ENCODE measurements at regions not wholly inside any gene's neighbourhood (a gene's known extent, or its start where the extent isn't known, plus 50 kb on each side); places are given as distances from the start of the nearest gene placed in this dataset.

DNA sequence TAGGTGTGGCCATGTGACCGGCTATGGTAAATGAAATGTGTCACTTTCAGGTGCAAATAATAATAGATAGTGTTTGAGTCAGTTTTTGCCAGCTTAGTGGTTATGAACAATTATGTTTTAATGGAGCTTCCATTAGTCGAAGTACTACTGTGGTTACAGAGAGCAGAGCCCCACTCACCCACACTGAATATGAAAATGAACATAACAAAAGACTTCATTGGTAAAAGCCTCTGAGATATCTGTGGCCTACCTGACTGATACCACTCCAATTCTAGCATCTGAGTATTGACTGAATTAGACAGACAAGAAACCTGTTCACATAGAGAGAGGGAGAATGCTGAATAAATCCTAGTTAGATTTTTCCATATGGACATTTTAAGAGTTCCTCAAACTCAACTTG is 405.6 kb downstream of the BRINP1 start:
- Histone ChIP-seq H3K36me3 (no peaks in the 10 kb centered on the region), H3K9me3 (no peaks in the 10 kb centered on the region), H3K27me3 (no peaks in the 10 kb centered on the region), H3K4me3 (no peak overlapping the region), H3K4me1 (no peaks in the 10 kb centered on the region), H3K27ac (no peak overlapping the region)
- no peak for TF ChIP-seq POLR2A (IDR thresholded peaks at IDR 0.05)
- TF ChIP-seq, protein P1, sequence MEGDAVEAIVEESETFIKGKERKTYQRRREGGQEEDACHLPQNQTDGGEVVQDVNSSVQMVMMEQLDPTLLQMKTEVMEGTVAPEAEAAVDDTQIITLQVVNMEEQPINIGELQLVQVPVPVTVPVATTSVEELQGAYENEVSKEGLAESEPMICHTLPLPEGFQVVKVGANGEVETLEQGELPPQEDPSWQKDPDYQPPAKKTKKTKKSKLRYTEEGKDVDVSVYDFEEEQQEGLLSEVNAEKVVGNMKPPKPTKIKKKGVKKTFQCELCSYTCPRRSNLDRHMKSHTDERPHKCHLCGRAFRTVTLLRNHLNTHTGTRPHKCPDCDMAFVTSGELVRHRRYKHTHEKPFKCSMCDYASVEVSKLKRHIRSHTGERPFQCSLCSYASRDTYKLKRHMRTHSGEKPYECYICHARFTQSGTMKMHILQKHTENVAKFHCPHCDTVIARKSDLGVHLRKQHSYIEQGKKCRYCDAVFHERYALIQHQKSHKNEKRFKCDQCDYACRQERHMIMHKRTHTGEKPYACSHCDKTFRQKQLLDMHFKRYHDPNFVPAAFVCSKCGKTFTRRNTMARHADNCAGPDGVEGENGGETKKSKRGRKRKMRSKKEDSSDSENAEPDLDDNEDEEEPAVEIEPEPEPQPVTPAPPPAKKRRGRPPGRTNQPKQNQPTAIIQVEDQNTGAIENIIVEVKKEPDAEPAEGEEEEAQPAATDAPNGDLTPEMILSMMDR (IDR thresholded peaks at IDR 0.05) = no peak
- DNase-seq = no peak
- intact Hi-C loops (cut with DNase I) = loop anchor here (10.0 kb wide), 1 partner anchor 59 kb away; no protein-coding TSS in a partner anchor
- 90 to 91% methylated on average over 2 of the region's 2 CpGs for WGBS, 2 donors

- H3K4me1 ChIP-seq = no peaks in the 10 kb centered on the region
- no peak overlapping the region for H3K4me3 ChIP-seq
- no peak overlapping the region for H3K27ac ChIP-seq
- 82 to 97% methylated on average over 3 of the region's 3 CpGs for WGBS, 2 donors
- no peaks in the 10 kb centered on the region for H3K36me3 ChIP-seq
- H3K27me3 ChIP-seq = no peaks in the 10 kb centered on the region
- TF ChIP-seq POLR2A (IDR thresholded peaks at IDR 0.05) = no peak
- TF ChIP-seq, protein P1 (IDR thresholded peaks at IDR 0.05) = no peak
- no peak for DNase-seq
- H3K9me3 ChIP-seq = no peaks in the 10 kb centered on the region
- intact Hi-C loops (cut with DNase I) = loop anchor here (10.0 kb wide), 1 partner anchor 63 kb away; no protein-coding TSS in a partner anchor
Measured at GRCh38 chr9:118967901-118968300, 401.3 kb downstream of the BRINP1 start.

DNA sequence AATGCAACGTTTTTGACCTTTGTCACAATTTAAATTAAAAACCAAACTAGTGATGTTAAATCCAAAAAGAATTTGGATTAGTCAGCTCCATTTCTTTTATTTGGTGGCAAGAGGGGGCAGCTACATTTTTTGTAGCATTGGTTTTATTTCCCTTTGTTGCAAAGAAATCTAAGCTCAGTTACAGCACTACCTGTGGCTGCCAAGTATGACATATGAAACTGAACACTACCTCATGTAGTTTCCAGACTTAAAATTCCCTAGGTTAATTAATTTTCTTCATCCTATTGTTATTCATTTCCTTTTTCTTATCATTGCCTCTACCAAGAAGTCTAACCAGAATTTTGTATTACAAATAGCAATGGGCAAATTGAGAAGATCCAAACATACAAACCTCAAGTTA is 393.5 kb downstream of the BRINP1 start:
- TF ChIP-seq, protein P1 (IDR thresholded peaks at IDR 0.05) = no peak
- TF ChIP-seq POLR2A (IDR thresholded peaks at IDR 0.05) = no peak
- no peak for DNase-seq
- H3K4me1 ChIP-seq = no peaks in the 10 kb centered on the region
- intact Hi-C loops (cut with DNase I) = no loop called here
- 55 to 74% methylated on average over 1 of the region's 1 CpG for WGBS, 2 donors
- H3K27ac ChIP-seq = no peak overlapping the region
- no peaks in the 10 kb centered on the region for H3K9me3 ChIP-seq
- H3K36me3 ChIP-seq = no peaks in the 10 kb centered on the region
- no peak overlapping the region for H3K4me3 ChIP-seq
- no peaks in the 10 kb centered on the region for H3K27me3 ChIP-seq

DNA sequence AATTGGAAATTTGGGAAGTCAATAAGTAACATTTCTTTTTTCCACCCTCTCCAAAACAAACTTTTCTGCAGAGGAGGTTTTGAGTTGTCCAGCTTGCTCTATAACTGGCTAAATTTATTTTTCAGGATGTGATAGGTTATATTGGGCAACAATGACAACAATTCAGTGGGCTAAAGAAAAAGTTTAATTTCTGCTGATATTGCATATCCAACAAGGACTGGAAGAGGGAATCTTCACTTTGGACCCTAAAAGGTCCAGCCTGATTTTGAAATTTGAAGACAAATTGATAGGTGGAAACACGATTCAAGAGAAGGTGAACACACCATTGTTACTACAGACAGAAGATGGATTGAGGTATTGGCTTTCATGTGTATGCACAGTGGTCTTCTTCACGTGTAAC is 393.1 kb downstream of the BRINP1 start:
- intact Hi-C loops (cut with DNase I) = no loop called here
- H3K27ac ChIP-seq = no peak overlapping the region
- no peaks in the 10 kb centered on the region for H3K27me3 ChIP-seq
- TF ChIP-seq, protein P1 (IDR thresholded peaks at IDR 0.05) = no peak
- no peak for TF ChIP-seq POLR2A (IDR thresholded peaks at IDR 0.05)
- no peaks in the 10 kb centered on the region for H3K9me3 ChIP-seq
- WGBS, 2 donors = 5 to 13% methylated on average over 2 of the region's 2 CpGs
- no peaks in the 10 kb centered on the region for H3K36me3 ChIP-seq
- DNase-seq = no peak
- no peaks in the 10 kb centered on the region for H3K4me1 ChIP-seq
- H3K4me3 ChIP-seq = no peak overlapping the region

DNA sequence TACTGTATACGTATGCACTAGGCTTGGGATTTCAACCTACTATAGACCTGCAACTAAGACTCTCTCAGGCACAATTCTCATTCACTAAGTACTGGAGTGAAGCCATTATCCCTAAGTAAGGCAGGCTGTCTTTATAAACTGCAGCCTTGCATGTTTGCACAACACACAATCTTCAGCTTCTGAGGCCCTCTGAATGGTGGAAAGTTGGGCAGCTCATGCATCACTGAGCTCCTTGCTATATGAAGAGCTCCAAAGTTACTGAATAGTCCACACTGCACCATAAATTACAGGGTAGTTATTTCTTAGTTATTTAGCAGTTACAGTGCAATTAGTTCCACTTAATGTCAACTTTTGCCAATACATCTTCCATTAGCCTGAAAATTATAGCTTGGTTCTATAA is 384.6 kb downstream of the BRINP1 start:
- no peak overlapping the region for H3K4me3 ChIP-seq
- no peak for DNase-seq
- TF ChIP-seq, protein P1 (IDR thresholded peaks at IDR 0.05) = no peak
- no peak for TF ChIP-seq POLR2A (IDR thresholded peaks at IDR 0.05)
- H3K27ac ChIP-seq = no peak overlapping the region
- 69 to 85% methylated on average over 1 of the region's 1 CpG for WGBS, 2 donors
- no peaks in the 10 kb centered on the region for H3K36me3 ChIP-seq
- no peaks in the 10 kb centered on the region for H3K9me3 ChIP-seq
- H3K4me1 ChIP-seq = no peaks in the 10 kb centered on the region
- H3K27me3 ChIP-seq = no peaks in the 10 kb centered on the region
- intact Hi-C loops (cut with DNase I) = no loop called here
